ENCODE measurements at regions not wholly inside any gene's neighbourhood (a gene's known extent, or its start where the extent isn't known, plus 50 kb on each side); places are given as distances from the start of the nearest gene placed in this dataset.

- DNase-seq (ENCODE audit: low read depth, low spot score) (no peak), FAIRE-seq (no peak)
- Histone ChIP-seq H3K9ac (replicated peaks; ENCODE audit: extremely low read depth, insufficient read depth, low read length) (no peak overlapping the region), H3K4me3 (replicated peaks in 1 of 3; ENCODE audit: insufficient read depth in 1 of 3, low read depth in 1 of 3, low read length in 3 of 3) (no peak overlapping the region), H3K4me1 (ENCODE audit: control insufficient read depth, extremely low read depth, insufficient read depth, low read length) (peaks cover 8% of the 10 kb centered on the region), H2AFZ (ENCODE audit: low read depth, low read length) (no peak overlapping the region), H3K9me3 (replicated peaks; ENCODE audit: control insufficient read depth, insufficient read depth, low read length) (no peaks in the 10 kb centered on the region), H3K9me1 (replicated peaks; ENCODE audit: control insufficient read depth, extremely low read depth, insufficient read depth, low read length) (no peaks in the 10 kb centered on the region), H3K36me3 (ENCODE audit: control insufficient read depth in 2 of 2, extremely low read depth in 1 of 2, insufficient read depth in 2 of 2, low read length in 2 of 2) (no peaks in the 10 kb centered on the region), H3K79me2 (ENCODE audit: control insufficient read depth, insufficient read depth, low read length) (no peaks in the 10 kb centered on the region), H3K4me2 (ENCODE audit: insufficient read depth, low read length) (no peak overlapping the region), H3K27me3 (ENCODE audit: control insufficient read depth in 2 of 2, insufficient read depth in 2 of 2, low read length in 2 of 2) (no peaks in the 10 kb centered on the region), H4K20me1 (replicated peaks; ENCODE audit: control insufficient read depth, extremely low read depth, insufficient read depth, low read length) (no peaks in the 10 kb centered on the region), H3K27ac (ENCODE audit: insufficient read depth, low read depth, low read length) (no peak overlapping the region)
- no TSS peak for BruUV-seq (replicated peaks)
- no peak for TF ChIP-seq MYC (IDR thresholded peaks at IDR 0.05; ENCODE audit: low read depth, low read length)
- no peak for TF ChIP-seq MAX (IDR thresholded peaks at IDR 0.05; ENCODE audit: insufficient read depth, insufficient read length)
- TF ChIP-seq FOS (IDR thresholded peaks at IDR 0.05; ENCODE audit: borderline replicate concordance, insufficient read depth, low read length): no peak
- TF ChIP-seq POLR2AphosphoS5 (IDR thresholded peaks at IDR 0.05; ENCODE audit: insufficient read depth, low read depth, low read length): no peak
- no peak for TF ChIP-seq EZH2 (IDR thresholded peaks at IDR 0.05; ENCODE audit: borderline replicate concordance, low read depth, low read length, severe bottlenecking)
- TF ChIP-seq GATA2 (IDR thresholded peaks at IDR 0.05; ENCODE audit: insufficient read depth, insufficient read length, low read depth, low read length): no peak
- no peak for TF ChIP-seq JUN (IDR thresholded peaks at IDR 0.05; ENCODE audit: borderline replicate concordance, insufficient read depth, insufficient read length, low read depth)
- TF ChIP-seq POLR2A (IDR thresholded peaks at IDR 0.05; ENCODE audit: low read depth, low read length): no peak
- no peak for TF ChIP-seq CTCF (IDR thresholded peaks at IDR 0.05; ENCODE audit: extremely low read depth in 1 of 2, insufficient read depth in 1 of 2, low read depth in 1 of 2, low read length in 2 of 2)
- ChIA-PET CTCF (interaction anchor here (0.9 to 1.6 kb wide), 3 partner anchors 11 to 400 kb away, joined by 3 to 13 read pairs (median 3); partner anchors contain the start of gene TMEM200A), POLR2A (no interaction called here)
- dilution Hi-C loops (cut with MboI; ENCODE audit: extremely low pct_ligation_motif_present, low sequenced_read_pairs): no loop called here
- intact Hi-C loops (cut with micrococcal nuclease): loop anchor here (5.0 kb wide), 1 partner anchor 202 kb away; no protein-coding TSS in a partner anchor
Measured at GRCh38 chr6:130694606-130695005, 132.6 kb upstream of the SMLR1 start.

Measured in endothelial cell of umbilical vein (primary cell).